A673 (cell line): ENCODE measurements at regions not wholly inside any gene's neighbourhood (a gene's known extent, or its start where the extent isn't known, plus 50 kb on each side); places are given as distances from the start of the nearest gene placed in this dataset.

Experiments
- BruUV-seq: library from RNA; stranded (reverse); fragments of 400-500 nt; replicated peaks from 2 replicates; lab custom pipeline; 2021; lab: Mats Ljungman, UMichigan
- CTCF ChIA-PET: fragments of 300-600 bp; sonication (Branson Sonifier 250); formaldehyde crosslinking; loops from one replicate; lab custom pipeline; 2022; ENCODE audit warnings: antibody characterized with exemption; lab: Charles Lee
- POLR2A ChIA-PET: fragments of 300-600 bp; sonication (Branson Sonifier 250); formaldehyde crosslinking; loops from one replicate; lab custom pipeline; 2022; ENCODE audit warnings: antibody characterized with exemption; ENCODE audit not compliant: low non-redundant PET; lab: Charles Lee
- DNase-seq: peaks from one replicate; pipeline ENCODE4 v3.0.0-alpha.2; 2015; ENCODE audit warnings: low spot score
- H3K27ac ChIP-seq: fragments of 200-600 bp; sonication (generic); 2 replicates; pipeline ENCODE4 v1.5.1; 2016; ENCODE audit warnings: mixed run types, low read depth, mild to moderate bottlenecking, mixed read lengths, antibody characterized with exemption, low read length; ENCODE audit not compliant: poor library complexity, severe bottlenecking
- H3K27me3 ChIP-seq: fragments of 200-600 bp; sonication (generic); replicated peaks from 2 replicates; pipeline ENCODE4 v1.6.1; 2017; ENCODE audit warnings: mixed run types, low read depth, mild to moderate bottlenecking, mixed read lengths, antibody characterized with exemption, low read length; ENCODE audit not compliant: insufficient read depth, poor library complexity
- H3K36me3 ChIP-seq: fragments of 200-600 bp; sonication (generic); 2 replicates; pipeline ENCODE4 v1.6.1; 2016; ENCODE audit warnings: mixed run types, mild to moderate bottlenecking, mixed read lengths, antibody characterized with exemption, low read length; ENCODE audit not compliant: insufficient read depth, poor library complexity, severe bottlenecking
- H3K4me1 ChIP-seq: fragments of 200-600 bp; sonication (generic); 2 replicates; pipeline ENCODE4 v1.6.1; 2017; ENCODE audit warnings: mixed run types, mild to moderate bottlenecking, mixed read lengths, antibody characterized with exemption, low read length; ENCODE audit not compliant: insufficient read depth, poor library complexity, severe bottlenecking
- H3K4me3 ChIP-seq: fragments of 200-600 bp; sonication (generic); 2 replicates; pipeline ENCODE4 v1.5.1; 2016; ENCODE audit warnings: low read depth, mixed run types, mild to moderate bottlenecking, mixed read lengths, low read length; ENCODE audit not compliant: poor library complexity, severe bottlenecking
- H3K9me3 ChIP-seq: fragments of 200-600 bp; sonication (generic); 2 replicates; pipeline ENCODE4 v1.6.1; 2016; ENCODE audit warnings: mixed run types, low read depth, mild to moderate bottlenecking, mixed read lengths, antibody characterized with exemption, low read length; ENCODE audit not compliant: poor library complexity, severe bottlenecking
- EZH2 ChIP-seq: fragments of 200-600 bp; sonication (generic); IDR thresholded peaks from 2 replicates; pipeline ENCODE4 v1.6.1; 2017; ENCODE audit warnings: borderline replicate concordance, low read depth, mild to moderate bottlenecking, mixed read lengths, antibody characterized with exemption, low read length; ENCODE audit not compliant: poor library complexity, severe bottlenecking
- intact Hi-C: fragments of 100-400 bp; cut with micrococcal nuclease; formaldehyde crosslinking; loops from one replicate; pipeline ENCODE4 v1.10.0; 2022; ENCODE audit not compliant: unreplicated experiment
- TF ChIP-seq, protein P1 (sequence below): fragments of 300-800, 200-600 bp; sonication (generic); conservative IDR thresholded peaks from 2 replicates; pipeline ENCODE4 v1.5.1; 2017; ENCODE audit warnings: low read depth, mild to moderate bottlenecking, antibody characterized with exemption, low read length, moderate library complexity, mixed read lengths

GRCh38 chr14:83356080-83356479 lies 1822.4 kb upstream of the SEL1L start:
- DNase-seq: no peak
- Histone ChIP-seq H3K27ac (no peak overlapping the region), H3K27me3 (no peaks in the 10 kb centered on the region), H3K36me3 (no peaks in the 10 kb centered on the region), H3K4me3 (no peak overlapping the region), H3K9me3 (no peaks in the 10 kb centered on the region), H3K4me1 (no peaks in the 10 kb centered on the region)
- BruUV-seq: no TSS peak
- POLR2A ChIA-PET: no interaction called here
- intact Hi-C loops: no loop called here
- TF ChIP-seq EZH2: no peak
- CTCF ChIA-PET: no interaction called here

DNA sequence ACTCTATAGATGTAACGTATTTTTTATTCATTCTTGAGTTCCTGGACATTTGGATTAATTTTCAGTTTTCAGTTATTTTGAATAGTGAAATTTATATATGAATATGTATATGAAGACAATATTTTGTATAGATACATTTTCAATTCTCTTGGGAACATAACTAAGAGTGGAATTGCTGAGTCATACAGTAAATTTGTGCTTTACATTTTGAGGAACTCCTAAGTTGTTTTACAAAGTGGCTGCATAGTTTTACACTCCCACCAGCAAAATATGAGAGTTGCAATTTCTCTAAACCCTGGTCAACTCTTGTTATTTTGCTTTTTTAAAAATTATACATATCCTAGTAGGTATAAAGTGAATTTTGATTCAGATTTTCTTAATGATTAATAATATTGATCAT lies 1838.6 kb upstream of the SEL1L start:
- intact Hi-C loops: no loop called here

DNA sequence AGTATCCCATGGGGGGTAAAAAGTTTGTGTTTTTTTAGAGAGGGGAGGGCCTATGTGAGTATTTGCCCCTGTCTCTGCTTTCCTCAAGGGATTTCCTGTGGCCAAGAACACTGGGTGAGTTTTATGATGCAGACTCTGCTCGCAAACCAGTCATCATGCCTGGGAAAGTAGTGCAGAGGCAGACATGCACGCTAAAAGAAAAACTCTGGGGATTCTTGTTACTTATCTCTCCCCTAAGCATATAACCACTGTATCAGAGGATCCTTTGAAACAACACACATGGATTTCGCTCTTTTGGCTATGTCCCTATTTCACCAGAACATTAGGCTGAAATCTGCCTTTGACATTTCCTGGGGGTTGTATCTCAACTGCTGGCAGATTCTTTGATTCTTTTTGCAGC lies 1845.8 kb upstream of the SEL1L start:
- no TSS peak for BruUV-seq

More for the DNA sequence above, 1838.6 kb upstream of the SEL1L start:
- no peaks in the 10 kb centered on the region for H3K36me3 ChIP-seq
- ChIA-PET CTCF (no interaction called here), POLR2A (no interaction called here)
- no TSS peak for BruUV-seq
- H3K27me3 ChIP-seq: no peaks in the 10 kb centered on the region
- no peaks in the 10 kb centered on the region for H3K9me3 ChIP-seq
- H3K4me3 ChIP-seq: no peak overlapping the region
- TF ChIP-seq EZH2: no peak
- TF ChIP-seq, protein P1, sequence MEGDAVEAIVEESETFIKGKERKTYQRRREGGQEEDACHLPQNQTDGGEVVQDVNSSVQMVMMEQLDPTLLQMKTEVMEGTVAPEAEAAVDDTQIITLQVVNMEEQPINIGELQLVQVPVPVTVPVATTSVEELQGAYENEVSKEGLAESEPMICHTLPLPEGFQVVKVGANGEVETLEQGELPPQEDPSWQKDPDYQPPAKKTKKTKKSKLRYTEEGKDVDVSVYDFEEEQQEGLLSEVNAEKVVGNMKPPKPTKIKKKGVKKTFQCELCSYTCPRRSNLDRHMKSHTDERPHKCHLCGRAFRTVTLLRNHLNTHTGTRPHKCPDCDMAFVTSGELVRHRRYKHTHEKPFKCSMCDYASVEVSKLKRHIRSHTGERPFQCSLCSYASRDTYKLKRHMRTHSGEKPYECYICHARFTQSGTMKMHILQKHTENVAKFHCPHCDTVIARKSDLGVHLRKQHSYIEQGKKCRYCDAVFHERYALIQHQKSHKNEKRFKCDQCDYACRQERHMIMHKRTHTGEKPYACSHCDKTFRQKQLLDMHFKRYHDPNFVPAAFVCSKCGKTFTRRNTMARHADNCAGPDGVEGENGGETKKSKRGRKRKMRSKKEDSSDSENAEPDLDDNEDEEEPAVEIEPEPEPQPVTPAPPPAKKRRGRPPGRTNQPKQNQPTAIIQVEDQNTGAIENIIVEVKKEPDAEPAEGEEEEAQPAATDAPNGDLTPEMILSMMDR: no peak
- H3K27ac ChIP-seq: no peak overlapping the region
- DNase-seq: no peak
- H3K4me1 ChIP-seq: peaks cover 16% of the 10 kb centered on the region

DNA sequence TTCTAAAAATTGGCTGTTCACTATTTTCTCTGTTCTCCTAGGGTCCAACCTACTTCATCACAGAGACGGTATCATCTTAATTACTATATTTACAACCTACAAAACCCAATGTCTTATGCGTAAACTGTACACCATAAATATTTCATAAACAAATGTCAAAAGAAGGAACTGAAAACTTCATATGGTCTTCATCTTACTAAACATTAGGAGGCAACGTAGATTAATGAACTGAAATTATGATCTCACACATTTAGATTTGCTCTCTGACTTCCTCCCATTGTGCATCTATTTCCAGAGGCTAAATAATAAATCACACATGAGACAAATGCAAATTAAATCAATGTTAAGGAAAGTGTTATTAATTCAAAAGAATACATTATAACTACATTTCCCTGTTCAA lies 1850.6 kb upstream of the SEL1L start:
- H3K4me1 ChIP-seq: no peaks in the 10 kb centered on the region
- no peak for DNase-seq
- TF ChIP-seq, protein P1: no peak
- ChIA-PET CTCF (no interaction called here), POLR2A (no interaction called here)
- intact Hi-C loops: no loop called here
- no peak overlapping the region for H3K4me3 ChIP-seq
- no peaks in the 10 kb centered on the region for H3K27me3 ChIP-seq
- H3K9me3 ChIP-seq: no peaks in the 10 kb centered on the region
- no peak overlapping the region for H3K27ac ChIP-seq
- H3K36me3 ChIP-seq: no peaks in the 10 kb centered on the region
- no TSS peak for BruUV-seq

More for the DNA sequence above, 1845.8 kb upstream of the SEL1L start:
- Histone ChIP-seq H3K27me3 (no peaks in the 10 kb centered on the region), H3K36me3 (no peaks in the 10 kb centered on the region), H3K27ac (no peak overlapping the region), H3K4me3 (no peak overlapping the region), H3K9me3 (no peaks in the 10 kb centered on the region), H3K4me1 (no peaks in the 10 kb centered on the region)
- intact Hi-C loops: no loop called here
- no peak for DNase-seq
- CTCF ChIA-PET: no interaction called here
- POLR2A ChIA-PET: no interaction called here
- TF ChIP-seq, protein P1: no peak
- no peak for TF ChIP-seq EZH2
